GM12878 (cell line): ENCODE measurements at regions not wholly inside any gene's neighbourhood (a gene's known extent, or its start where the extent isn't known, plus 50 kb on each side); places are given as distances from the start of the nearest gene placed in this dataset.

Source experiments
- ATF3 ChIP-seq: IDR thresholded peaks from 2 replicates; pipeline ENCODE4 v1.6.1; 2011; ENCODE audit warnings: low read depth, mild to moderate bottlenecking, low read length, moderate library complexity, borderline replicate concordance; ENCODE audit errors: extremely low read depth
- CTCF ChIP-seq, 3 experiments: IDR thresholded peaks in 2 of 3; conservative IDR thresholded peaks in 1 of 3; 2 replicates each; pipeline ENCODE4 v1.5.1; 2011; ENCODE audit warnings: low read depth in 3 of 3, low read length in 3 of 3, mild to moderate bottlenecking in 3 of 3, control low read depth in 2 of 3, moderate library complexity in 2 of 3, inconsistent platforms in 1 of 3, mixed read lengths in 1 of 3; ENCODE audit not compliant: control insufficient read depth in 2 of 3, insufficient read depth in 1 of 3; ENCODE audit errors: extremely low read depth in 1 of 3
- KAT2A ChIP-seq: conservative IDR thresholded peaks from 2 replicates; pipeline ENCODE4 v1.6.1; 2011; ENCODE audit warnings: low read depth, low read length; ENCODE audit not compliant: control insufficient read depth
- MEF2A ChIP-seq: IDR thresholded peaks from 2 replicates; pipeline ENCODE4 v1.6.1; 2011; ENCODE audit warnings: low read depth, mild to moderate bottlenecking, low read length, moderate library complexity; ENCODE audit not compliant: insufficient read depth
- POLR2AphosphoS2 ChIP-seq: IDR thresholded peaks from 2 replicates; pipeline ENCODE4 v1.6.1; 2011; ENCODE audit warnings: low read depth, mild to moderate bottlenecking, low read length, improper control_type of control experiment, moderate library complexity
- POLR2AphosphoS5 ChIP-seq: IDR thresholded peaks from 2 replicates; pipeline ENCODE4 v1.6.1; 2011; ENCODE audit warnings: mild to moderate bottlenecking, low read length, inconsistent platforms
- POU2F2 ChIP-seq: IDR thresholded peaks from 3 replicates; pipeline ENCODE4 v1.6.1; 2011; ENCODE audit warnings: low read depth, mild to moderate bottlenecking, low read length, borderline replicate concordance
- RFX5 ChIP-seq: IDR thresholded peaks from 2 replicates; pipeline ENCODE4 v1.6.1; 2011; ENCODE audit warnings: low read depth, low read length, improper control_type of control experiment
- SIN3A ChIP-seq: IDR thresholded peaks from 2 replicates; pipeline ENCODE4 v1.6.1; 2012; ENCODE audit warnings: low read depth, low read length, improper control_type of control experiment
- TAF1 ChIP-seq: IDR thresholded peaks from 2 replicates; pipeline ENCODE4 v1.6.1; 2011; ENCODE audit warnings: mild to moderate bottlenecking, low read depth, low read length, borderline replicate concordance
- YBX1 ChIP-seq: fragments of 450-650 bp; IDR thresholded peaks from 2 replicates; pipeline ENCODE4 v1.6.1; 2016; ENCODE audit warnings: antibody characterized with exemption

GRCh38 chr15:96444865-96445264, 114.4 kb downstream of the NR2F2 start:
- TF ChIP-seq MEF2A (no peak), YBX1 (no peak), RFX5 (no peak), CTCF (IDR thresholded peaks at IDR 0.05 in 2 of 3, conservative IDR thresholded peaks at IDR 0.05 in 1 of 3; ENCODE audit: control insufficient read depth in 2 of 3, extremely low read depth in 1 of 3, insufficient read depth in 1 of 3, low read depth in 3 of 3, low read length in 3 of 3) (no peak), TAF1 (no peak), POLR2AphosphoS2 (no peak), ATF3 (no peak), KAT2A (no peak), POLR2AphosphoS5 (no peak), SIN3A (no peak), POU2F2 (no peak)
